CD4-positive, alpha-beta T cell (primary cell): ENCODE measurements at regions not wholly inside any gene's neighbourhood (a gene's known extent, or its start where the extent isn't known, plus 50 kb on each side); places are given as distances from the start of the nearest gene placed in this dataset.

Experiments used
- ATAC-seq: fragments of 200-7000 bp; cut with Tn5 transposase; one replicate; pipeline ENCODE4 v1.10.0; 2022; ENCODE audit warnings: mild to moderate bottlenecking; ENCODE audit not compliant: poor library complexity
- CTCF ChIA-PET: fragments of 350-600 bp; sonication (Branson Sonifier 250); formaldehyde crosslinking; loops from one replicate; lab custom pipeline; 2021; ENCODE audit warnings: antibody characterized with exemption, inconsistent platforms; lab: Charles Lee
- POLR2A ChIA-PET: fragments of 350-600 bp; sonication (Branson Sonifier 250); formaldehyde crosslinking; loops from one replicate; lab custom pipeline; 2021; ENCODE audit warnings: antibody characterized with exemption, inconsistent platforms; lab: Charles Lee
- DNase-seq, 14 experiments: peaks; one replicate each; pipeline ENCODE4 v3.0.0-alpha.2; 2013 to 2020; ENCODE audit warnings: mixed read lengths in 2 of 14
- H3K27ac ChIP-seq, 2 donors: one replicate each; pipeline versions ENCODE4 v1.5.1 to v1.7.0; 2013; ENCODE audit warnings: low read length in 2 of 2, low read depth in 1 of 2, mild to moderate bottlenecking in 1 of 2
- H3K27me3 ChIP-seq, 2 experiments: 1 replicate in 1 of 2; 2 replicates in 1 of 2; pipeline versions ENCODE4 v1.6.1 to v1.7.0; 2013; ENCODE audit warnings: low read length in 2 of 2, control low read depth in 1 of 2, mild to moderate bottlenecking in 1 of 2, moderate library complexity in 1 of 2; ENCODE audit not compliant: insufficient read depth in 2 of 2, control insufficient read depth in 1 of 2
- H3K36me3 ChIP-seq: one replicate; pipeline ENCODE4 v1.6.1; 2013; ENCODE audit warnings: low read length, control low read depth; ENCODE audit not compliant: insufficient read depth
- H3K4me1 ChIP-seq: one replicate; pipeline ENCODE4 v1.6.1; 2013; ENCODE audit warnings: low read length, control low read depth; ENCODE audit not compliant: insufficient read depth
- H3K4me3 ChIP-seq: one replicate; pipeline ENCODE4 v1.5.1; 2013; ENCODE audit warnings: mild to moderate bottlenecking, low read length, moderate library complexity
- H3K9me3 ChIP-seq, 2 experiments: 1 replicate in 1 of 2; 2 replicates in 1 of 2; pipeline versions ENCODE4 v1.6.1 to v1.7.0; 2013; ENCODE audit warnings: low read length in 2 of 2, mild to moderate bottlenecking in 2 of 2, control low read depth in 1 of 2, moderate library complexity in 1 of 2; ENCODE audit not compliant: control insufficient read depth in 1 of 2, insufficient read depth in 1 of 2
- H3K27ac Mint-ChIP-seq: one replicate; pipeline ENCODE4 v1.8.0; 2020; ENCODE audit warnings: mixed read lengths
- H3K27me3 Mint-ChIP-seq: one replicate; pipeline ENCODE4 v1.8.0; 2021; ENCODE audit warnings: mixed read lengths
- H3K36me3 Mint-ChIP-seq: one replicate; pipeline ENCODE4 v1.8.0; 2021; ENCODE audit warnings: low read depth, mixed read lengths
- H3K4me1 Mint-ChIP-seq: one replicate; pipeline ENCODE4 v1.8.0; 2021; ENCODE audit warnings: low read depth, mixed read lengths
- H3K4me3 Mint-ChIP-seq: one replicate; pipeline ENCODE4 v1.8.0; 2020; ENCODE audit warnings: mild to moderate bottlenecking, mixed read lengths
- H3K9me3 Mint-ChIP-seq: one replicate; pipeline ENCODE4 v1.8.0; 2020; ENCODE audit warnings: mixed read lengths
- CTCF ChIP-seq: fragments of 200-600 bp; IDR thresholded peaks from one replicate; pipeline ENCODE4 v1.8.0; 2022; ENCODE audit warnings: antibody characterized with exemption, mild to moderate bottlenecking
- intact Hi-C, 2 experiments: fragments of 100-400 bp; cut with DNase I in 1 of 2; cut with micrococcal nuclease in 1 of 2; formaldehyde crosslinking; loops; one replicate each; pipeline versions ENCODE4 v1.15.1 to v1.9.0; 2023 to 2025; cut with DNase I, micrococcal nuclease

- H3K27me3 ChIP-seq = no peaks in the 10 kb centered on the region
- no peak overlapping the region for H3K27ac ChIP-seq
- no peaks in the 10 kb centered on the region for H3K4me1 ChIP-seq
- Mint-ChIP-seq H3K9me3 (no peaks in the 10 kb centered on the region), H3K36me3 (no peaks in the 10 kb centered on the region), H3K27ac (no peak overlapping the region), H3K4me3 (no peak overlapping the region), H3K27me3 (no peaks in the 10 kb centered on the region), H3K4me1 (no peaks in the 10 kb centered on the region)
- DNase-seq (no peak), ATAC-seq (no peak)
- H3K4me3 ChIP-seq = no peak overlapping the region
- no peaks in the 10 kb centered on the region for H3K36me3 ChIP-seq
- intact Hi-C loops = no loop called here
- ChIA-PET CTCF (no interaction called here), POLR2A (no interaction called here)
- H3K9me3 ChIP-seq = no peaks in the 10 kb centered on the region
- no peak for TF ChIP-seq CTCF
Measured at GRCh38 chr7:94252971-94253370, 141.7 kb upstream of the COL1A2 start.

GRCh38 chr7:94253686-94254085 lies 141.0 kb upstream of the COL1A2 start:
- no peak overlapping the region for H3K4me3 Mint-ChIP-seq

GRCh38 chr7:94258418-94259300 lies 136.0 kb upstream of the COL1A2 start:
- H3K27me3 Mint-ChIP-seq = peaks cover 9% of the 10 kb centered on the region
- H3K4me3 Mint-ChIP-seq = no peak overlapping the region
- Histone ChIP-seq H3K4me1 (no peaks in the 10 kb centered on the region), H3K4me3 (no peak overlapping the region), H3K36me3 (no peaks in the 10 kb centered on the region), H3K9me3 (no peaks in the 10 kb centered on the region), H3K27me3 (no peaks in the 10 kb centered on the region), H3K27ac (no peak overlapping the region)
- H3K4me1 Mint-ChIP-seq = no peaks in the 10 kb centered on the region
- H3K27ac Mint-ChIP-seq = no peak overlapping the region
- DNase-seq (no peak), ATAC-seq (no peak)
- POLR2A ChIA-PET = no interaction called here
- no peaks in the 10 kb centered on the region for H3K36me3 Mint-ChIP-seq
- no peak for TF ChIP-seq CTCF
- intact Hi-C loops = no loop called here
- H3K9me3 Mint-ChIP-seq = no peaks in the 10 kb centered on the region
- CTCF ChIA-PET = no interaction called here

More at GRCh38 chr7:94253686-94254085, 141.0 kb upstream of the COL1A2 start:
- TF ChIP-seq CTCF = no peak
- intact Hi-C loops = no loop called here
- Histone ChIP-seq H3K4me3 (no peak overlapping the region), H3K4me1 (no peaks in the 10 kb centered on the region), H3K36me3 (no peaks in the 10 kb centered on the region), H3K27ac (no peak overlapping the region), H3K27me3 (no peaks in the 10 kb centered on the region), H3K9me3 (no peaks in the 10 kb centered on the region)
- no peak for ATAC-seq
- H3K27ac Mint-ChIP-seq = no peak overlapping the region
- no peaks in the 10 kb centered on the region for H3K27me3 Mint-ChIP-seq
- POLR2A ChIA-PET = no interaction called here
- H3K36me3 Mint-ChIP-seq = no peaks in the 10 kb centered on the region
- no peaks in the 10 kb centered on the region for H3K9me3 Mint-ChIP-seq
- no peak for DNase-seq
- no peaks in the 10 kb centered on the region for H3K4me1 Mint-ChIP-seq
- CTCF ChIA-PET = no interaction called here
